ENCODE measurements at regions not wholly inside any gene's neighbourhood (a gene's known extent, or its start where the extent isn't known, plus 50 kb on each side); places are given as distances from the start of the nearest gene placed in this dataset.

DNA sequence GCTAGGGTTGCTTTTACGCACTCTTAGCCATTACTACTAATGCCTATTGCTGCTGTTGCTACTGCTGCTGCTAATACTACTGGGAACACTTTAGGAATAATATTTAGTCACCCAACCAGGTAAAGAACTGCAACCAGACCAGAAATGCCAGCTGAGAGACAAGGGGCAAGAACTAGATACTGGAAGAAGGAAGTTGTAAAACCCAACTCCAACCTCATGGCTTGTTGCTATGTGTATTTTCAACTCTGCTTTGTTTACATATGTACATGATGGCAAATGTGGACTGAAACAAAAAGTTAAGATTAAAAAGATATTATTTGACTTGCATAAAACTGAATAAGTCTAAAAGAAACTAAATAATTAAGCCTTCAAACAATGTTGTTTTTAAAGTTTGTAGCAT, 177.7 kb downstream of the GNAT3 start:
- Histone ChIP-seq H3K9me3 (ENCODE audit: low read depth, low read length) (no peaks in the 10 kb centered on the region), H3K4me3 (no peak overlapping the region), H3K36me3 (ENCODE audit: insufficient read depth, low read length) (no peaks in the 10 kb centered on the region), H3K27ac (no peak overlapping the region), H3K9ac (ENCODE audit: insufficient read length) (no peak overlapping the region)
- DNase-seq (ENCODE audit: low read depth, low spot score): no peak
- no peak for TF ChIP-seq EZH2 (IDR thresholded peaks at IDR 0.05)
- no peak for TF ChIP-seq POLR2AphosphoS5 (IDR thresholded peaks at IDR 0.05; ENCODE audit: borderline replicate concordance, low read depth, low read length)

DNA sequence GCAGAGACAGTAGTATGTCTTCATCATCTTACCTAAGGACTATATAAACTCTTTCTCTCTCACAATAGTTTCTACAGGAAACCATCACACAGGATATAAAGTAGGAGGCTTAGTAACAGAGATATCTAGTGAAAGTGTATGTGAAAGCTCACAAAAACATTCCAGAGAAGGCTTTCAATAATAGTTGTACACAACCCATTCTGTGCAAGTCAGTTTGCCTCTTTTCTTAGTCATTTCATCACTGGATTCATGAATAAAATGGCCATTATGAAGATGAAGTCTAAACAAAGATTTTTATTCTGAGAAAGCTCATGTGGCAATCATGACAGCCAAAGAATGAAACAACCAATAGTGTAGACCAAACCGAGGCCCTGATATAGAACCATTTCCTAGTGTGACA, 178.8 kb downstream of the GNAT3 start:
- Histone ChIP-seq H3K36me3 (ENCODE audit: insufficient read depth, low read length) (no peaks in the 10 kb centered on the region), H3K27ac (no peak overlapping the region), H3K9ac (ENCODE audit: insufficient read length) (no peak overlapping the region), H3K4me3 (no peak overlapping the region), H3K9me3 (ENCODE audit: low read depth, low read length) (no peaks in the 10 kb centered on the region)
- no peak for TF ChIP-seq FOXP2 (optimal IDR thresholded peaks at IDR 0.05; ENCODE audit: control extremely low read depth, extremely low read length, insufficient read depth)
- TF ChIP-seq POLR2AphosphoS5 (IDR thresholded peaks at IDR 0.05; ENCODE audit: borderline replicate concordance, low read depth, low read length): no peak
- TF ChIP-seq EZH2 (IDR thresholded peaks at IDR 0.05): no peak
- DNase-seq (ENCODE audit: low read depth, low spot score): no peak

DNA sequence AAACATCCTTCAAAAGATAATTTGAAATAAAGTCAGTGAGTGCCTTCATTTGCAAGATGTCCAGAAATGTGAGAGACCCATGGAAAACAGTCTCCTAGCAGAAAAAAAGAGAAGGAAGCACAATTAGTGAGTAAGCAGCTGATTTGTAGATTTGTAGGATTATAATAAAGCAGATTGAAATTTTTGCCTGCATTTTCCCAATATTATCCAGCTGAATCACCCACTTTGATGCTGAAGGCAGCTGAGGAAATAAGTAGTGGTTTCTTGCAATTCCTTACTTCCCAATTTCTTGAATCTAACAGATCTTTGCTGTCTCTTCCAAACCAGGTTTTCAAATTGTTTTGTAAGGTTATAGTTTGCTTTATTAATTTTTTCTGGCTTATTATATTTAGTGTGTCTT, 181.4 kb downstream of the GNAT3 start:
- TF ChIP-seq FOXP2 (optimal IDR thresholded peaks at IDR 0.05; ENCODE audit: control extremely low read depth, extremely low read length, insufficient read depth) (no peak), EZH2 (IDR thresholded peaks at IDR 0.05) (no peak), POLR2AphosphoS5 (IDR thresholded peaks at IDR 0.05; ENCODE audit: borderline replicate concordance, low read depth, low read length) (no peak)
- DNase-seq (ENCODE audit: low read depth, low spot score): no peak
- no peaks in the 10 kb centered on the region for H3K9me3 ChIP-seq (ENCODE audit: low read depth, low read length)
- no peak overlapping the region for H3K4me3 ChIP-seq
- no peak overlapping the region for H3K9ac ChIP-seq (ENCODE audit: insufficient read length)
- H3K36me3 ChIP-seq (ENCODE audit: insufficient read depth, low read length): no peaks in the 10 kb centered on the region
- no peak overlapping the region for H3K27ac ChIP-seq

DNA sequence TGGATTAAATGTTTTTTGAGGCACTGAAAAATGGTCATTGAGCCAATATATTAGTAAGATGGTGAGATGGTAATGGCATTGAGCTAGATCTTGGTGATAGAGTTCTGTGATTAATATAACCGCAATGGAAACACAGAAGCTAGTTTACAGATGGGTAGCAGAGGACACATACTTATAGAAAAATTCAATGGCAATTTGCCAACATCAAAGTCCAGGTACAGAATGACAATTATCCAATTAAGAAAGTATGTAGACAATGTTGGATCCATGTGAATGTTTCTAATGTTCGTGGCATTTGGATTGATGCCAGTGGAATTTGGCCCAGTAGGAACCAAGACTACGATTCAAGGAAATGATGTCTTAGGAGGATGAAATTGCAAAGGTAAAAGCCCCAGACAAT, 187.8 kb downstream of the GNAT3 start:
- no peaks in the 10 kb centered on the region for H3K36me3 ChIP-seq (ENCODE audit: insufficient read depth, low read length)
- H3K27ac ChIP-seq: no peak overlapping the region
- no peak for TF ChIP-seq EZH2 (IDR thresholded peaks at IDR 0.05)
- DNase-seq (ENCODE audit: low read depth, low spot score): no peak
- no peaks in the 10 kb centered on the region for H3K9me3 ChIP-seq (ENCODE audit: low read depth, low read length)
- H3K9ac ChIP-seq (ENCODE audit: insufficient read length): no peak overlapping the region
- H3K4me3 ChIP-seq: no peak overlapping the region

DNA sequence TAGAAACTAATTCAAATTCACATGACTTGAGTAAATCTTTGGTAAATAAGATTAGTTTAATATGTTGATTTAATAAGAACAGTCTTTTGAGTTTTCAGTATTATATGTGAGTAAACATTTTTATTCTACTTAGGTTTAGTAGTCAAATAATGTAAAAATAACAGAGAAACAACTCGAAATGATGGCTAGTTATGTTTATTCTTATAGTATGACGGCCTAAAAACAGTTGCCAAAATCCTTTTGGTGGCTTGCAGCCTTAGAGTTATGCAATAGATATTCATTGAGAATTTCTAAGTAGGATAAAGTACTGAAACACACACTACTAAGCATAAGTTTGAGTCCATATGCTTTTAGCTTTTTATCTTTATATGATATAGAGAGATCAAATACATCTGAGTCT, 184.8 kb downstream of the GNAI1 start:
- TF ChIP-seq POLR2AphosphoS5 (IDR thresholded peaks at IDR 0.05; ENCODE audit: borderline replicate concordance, low read depth, low read length): no peak
- TF ChIP-seq EZH2 (IDR thresholded peaks at IDR 0.05): no peak
- no peak for TF ChIP-seq FOXP2 (optimal IDR thresholded peaks at IDR 0.05; ENCODE audit: control extremely low read depth, extremely low read length, insufficient read depth)
- Histone ChIP-seq H3K9ac (ENCODE audit: insufficient read length) (no peak overlapping the region), H3K27ac (no peak overlapping the region), H3K9me3 (ENCODE audit: low read depth, low read length) (no peaks in the 10 kb centered on the region), H3K4me3 (no peak overlapping the region), H3K36me3 (ENCODE audit: insufficient read depth, low read length) (no peaks in the 10 kb centered on the region)
- no peak for DNase-seq (ENCODE audit: low read depth, low spot score)

DNA sequence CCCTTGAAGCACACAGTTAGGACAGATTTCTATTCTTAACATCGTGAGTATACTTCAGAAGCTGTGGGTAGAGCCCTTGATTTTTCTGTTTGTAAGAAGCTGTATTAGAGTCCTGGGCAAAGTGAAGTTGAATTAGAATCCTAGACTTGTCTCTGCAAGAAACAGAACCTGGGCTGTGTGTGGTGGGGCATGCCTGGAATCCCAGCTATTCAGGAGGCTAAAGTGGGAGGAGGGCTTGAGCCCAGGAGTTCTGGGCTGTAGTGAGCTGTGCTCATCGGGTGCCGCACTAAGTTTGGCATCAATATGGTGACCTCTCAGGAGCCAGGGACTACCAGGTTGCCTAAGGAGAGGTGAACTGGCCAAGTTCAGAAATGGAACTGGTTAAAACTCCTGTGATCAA, 183.4 kb downstream of the GNAI1 start:
- DNase-seq (ENCODE audit: low read depth, low spot score): no peak
- TF ChIP-seq FOXP2 (optimal IDR thresholded peaks at IDR 0.05; ENCODE audit: control extremely low read depth, extremely low read length, insufficient read depth) (no peak), POLR2AphosphoS5 (IDR thresholded peaks at IDR 0.05; ENCODE audit: borderline replicate concordance, low read depth, low read length) (no peak), EZH2 (IDR thresholded peaks at IDR 0.05) (no peak)
- Histone ChIP-seq H3K27ac (no peak overlapping the region), H3K36me3 (ENCODE audit: insufficient read depth, low read length) (no peaks in the 10 kb centered on the region), H3K9me3 (ENCODE audit: low read depth, low read length) (no peaks in the 10 kb centered on the region), H3K4me3 (no peak overlapping the region), H3K9ac (ENCODE audit: insufficient read length) (no peak overlapping the region)

DNA sequence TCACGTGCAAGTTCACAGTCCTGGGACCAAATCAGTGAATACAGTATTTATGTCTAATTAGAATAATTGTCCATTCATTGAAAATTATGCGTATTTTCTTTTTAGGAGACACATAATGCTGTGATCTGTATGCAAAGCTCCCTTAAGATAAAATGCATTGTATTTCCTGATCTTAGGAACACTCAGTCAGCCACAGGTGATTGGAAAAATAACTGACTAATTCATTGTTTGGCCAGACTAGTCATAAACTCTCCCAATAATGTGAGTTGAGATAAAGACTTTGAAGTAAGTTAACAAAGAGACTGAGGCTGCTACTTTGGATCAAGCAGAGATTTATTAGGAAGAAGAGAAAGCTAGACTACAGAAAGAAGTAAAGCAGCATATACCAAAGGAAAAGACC, 182.2 kb downstream of the GNAI1 start:
- Histone ChIP-seq H3K9me3 (ENCODE audit: low read depth, low read length) (no peaks in the 10 kb centered on the region), H3K9ac (ENCODE audit: insufficient read length) (no peak overlapping the region), H3K36me3 (ENCODE audit: insufficient read depth, low read length) (no peaks in the 10 kb centered on the region), H3K4me3 (no peak overlapping the region), H3K27ac (no peak overlapping the region)
- no peak for TF ChIP-seq FOXP2 (optimal IDR thresholded peaks at IDR 0.05; ENCODE audit: control extremely low read depth, extremely low read length, insufficient read depth)
- no peak for TF ChIP-seq POLR2AphosphoS5 (IDR thresholded peaks at IDR 0.05; ENCODE audit: borderline replicate concordance, low read depth, low read length)
- TF ChIP-seq EZH2 (IDR thresholded peaks at IDR 0.05): no peak
- no peak for DNase-seq (ENCODE audit: low read depth, low spot score)

DNA sequence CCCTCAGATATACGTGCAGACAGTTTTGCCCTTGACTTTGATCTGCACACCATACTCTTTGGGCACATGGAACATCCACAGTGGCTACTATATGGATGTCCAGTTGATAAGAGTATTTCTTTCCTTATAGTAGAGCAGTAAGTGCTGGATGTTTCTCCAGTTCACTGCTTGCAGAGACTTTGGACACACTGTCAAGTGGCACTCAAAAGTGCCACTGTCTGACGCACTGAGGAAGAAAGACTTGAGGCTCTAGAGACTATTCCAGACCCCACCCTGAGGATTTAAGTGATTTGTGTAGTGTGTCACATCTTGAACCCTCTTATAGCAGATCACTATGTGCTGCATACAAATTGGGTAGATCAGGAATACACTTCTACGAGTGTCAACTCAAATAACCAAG, 179.1 kb downstream of the GNAI1 start:
- TF ChIP-seq FOXP2 (optimal IDR thresholded peaks at IDR 0.05; ENCODE audit: control extremely low read depth, extremely low read length, insufficient read depth) (no peak), POLR2AphosphoS5 (IDR thresholded peaks at IDR 0.05; ENCODE audit: borderline replicate concordance, low read depth, low read length) (no peak), EZH2 (IDR thresholded peaks at IDR 0.05) (no peak)
- Histone ChIP-seq H3K9ac (ENCODE audit: insufficient read length) (no peak overlapping the region), H3K4me3 (no peak overlapping the region), H3K9me3 (ENCODE audit: low read depth, low read length) (no peaks in the 10 kb centered on the region), H3K36me3 (ENCODE audit: insufficient read depth, low read length) (no peaks in the 10 kb centered on the region), H3K27ac (no peak overlapping the region)
- no peak for DNase-seq (ENCODE audit: low read depth, low spot score)

DNA sequence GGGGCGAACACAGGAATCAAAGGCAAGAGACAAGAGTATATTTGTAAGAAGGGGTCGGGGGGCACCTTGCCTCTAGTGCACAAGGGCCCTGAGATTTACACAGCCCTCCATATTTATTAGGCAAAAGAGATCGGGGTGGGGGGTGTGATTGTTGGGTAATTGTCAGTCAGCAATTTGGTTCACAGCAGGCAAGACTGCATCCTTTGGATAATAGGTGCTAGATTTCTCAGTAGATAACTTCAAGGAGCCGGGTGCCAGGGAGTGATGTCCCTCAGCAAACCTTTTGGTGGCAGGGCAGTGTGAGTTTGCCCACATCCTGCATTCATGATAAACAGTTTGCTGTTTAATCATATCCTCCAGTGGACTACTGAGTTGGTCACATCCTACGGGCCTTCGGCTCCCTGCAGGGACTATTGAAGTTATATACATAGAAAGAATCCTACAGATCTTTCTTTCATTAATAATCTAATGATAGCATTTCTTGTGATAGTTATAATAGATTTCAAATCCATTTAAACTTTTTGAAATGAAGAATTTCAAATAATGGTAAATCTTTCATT, 178.5 kb downstream of the GNAI1 start:
- Histone ChIP-seq H3K9me3 (ENCODE audit: low read depth, low read length) (no peaks in the 10 kb centered on the region), H3K36me3 (ENCODE audit: insufficient read depth, low read length) (no peaks in the 10 kb centered on the region), H3K4me3 (no peak overlapping the region), H3K27ac (no peak overlapping the region), H3K9ac (ENCODE audit: insufficient read length) (no peak overlapping the region)
- no peak for TF ChIP-seq FOXP2 (optimal IDR thresholded peaks at IDR 0.05; ENCODE audit: control extremely low read depth, extremely low read length, insufficient read depth)
- DNase-seq (ENCODE audit: low read depth, low spot score): no peak
